ENCODE measurements at regions not wholly inside any gene's neighbourhood (a gene's known extent, or its start where the extent isn't known, plus 50 kb on each side); places are given as distances from the start of the nearest gene placed in this dataset.

GRCh38 chr14:61188978-61189808, 91.9 kb downstream of the TMEM30B start:
- TF ChIP-seq CTCF (IDR thresholded peaks at IDR 0.05; ENCODE audit: borderline replicate concordance, control extremely low read depth, extremely low read depth, insufficient read depth, missing control alignments), result peak; percentile 63
- in situ Hi-C loops (cut with MboI; ENCODE audit: low sequenced_read_pairs, unreplicated experiment), result no loop called here
- DNase-seq (ENCODE audit: low spot score), result peak; percentile 78

GRCh38 chr14:61188196-61188595, 92.9 kb downstream of the TMEM30B start:
- in situ Hi-C loops (cut with MboI; ENCODE audit: low sequenced_read_pairs, unreplicated experiment), result no loop called here
- DNase-seq (ENCODE audit: low spot score), result no peak
- no peak for TF ChIP-seq CTCF (IDR thresholded peaks at IDR 0.05; ENCODE audit: borderline replicate concordance, control extremely low read depth, extremely low read depth, insufficient read depth, missing control alignments)

- no peak for TF ChIP-seq CTCF (IDR thresholded peaks at IDR 0.05; ENCODE audit: borderline replicate concordance, control extremely low read depth, extremely low read depth, insufficient read depth, missing control alignments)
- in situ Hi-C loops (cut with MboI; ENCODE audit: low sequenced_read_pairs, unreplicated experiment), result no loop called here
- DNase-seq (ENCODE audit: low spot score), result no peak
These were observed 93.8 kb downstream of the TMEM30B start for GRCh38 chr14:61187196-61187905.

- in situ Hi-C loops (cut with MboI; ENCODE audit: low sequenced_read_pairs, unreplicated experiment), result no loop called here
- TF ChIP-seq CTCF (IDR thresholded peaks at IDR 0.05; ENCODE audit: borderline replicate concordance, control extremely low read depth, extremely low read depth, insufficient read depth, missing control alignments), result no peak
- no peak for DNase-seq (ENCODE audit: low spot score)
These were observed 94.6 kb downstream of the TMEM30B start for GRCh38 chr14:61186341-61187195.

- no peak for TF ChIP-seq CTCF (IDR thresholded peaks at IDR 0.05; ENCODE audit: borderline replicate concordance, control extremely low read depth, extremely low read depth, insufficient read depth, missing control alignments)
- no peak for DNase-seq (ENCODE audit: low spot score)
- in situ Hi-C loops (cut with MboI; ENCODE audit: low sequenced_read_pairs, unreplicated experiment), result no loop called here
These were observed 95.6 kb downstream of the TMEM30B start for GRCh38 chr14:61185534-61185933.

- TF ChIP-seq CTCF (IDR thresholded peaks at IDR 0.05; ENCODE audit: borderline replicate concordance, control extremely low read depth, extremely low read depth, insufficient read depth, missing control alignments), result no peak
- no peak for DNase-seq (ENCODE audit: low spot score)
- in situ Hi-C loops (cut with MboI; ENCODE audit: low sequenced_read_pairs, unreplicated experiment), result no loop called here
These were observed 97.0 kb downstream of the TMEM30B start for GRCh38 chr14:61184112-61184511.
